ENCODE measurements at regions not wholly inside any gene's neighbourhood (a gene's known extent, or its start where the extent isn't known, plus 50 kb on each side); places are given as distances from the start of the nearest gene placed in this dataset.

- in situ Hi-C loops (cut with MboI; ENCODE audit: low sequenced_read_pairs in 4 of 4) (no loop called here), intact Hi-C loops (cut with DNase I; ENCODE audit: low total_unique reads) (no loop called here)
- Histone ChIP-seq H3K4me1 (no peaks in the 10 kb centered on the region), H3K27me3 (no peaks in the 10 kb centered on the region), H3K9me3 (no peaks in the 10 kb centered on the region), H3K27ac (no peak overlapping the region), H3K36me3 (no peaks in the 10 kb centered on the region), H3K4me3 (no peak overlapping the region)
- no peak for DNase-seq
- ATAC-seq, result no peak
- TF ChIP-seq CTCF (IDR thresholded peaks at IDR 0.05 in 4 of 5, conservative IDR thresholded peaks at IDR 0.05 in 1 of 5) (no peak), POLR2A (IDR thresholded peaks at IDR 0.05) (no peak)
Measured at GRCh38 chr16:5706211-5706610, 608.6 kb upstream of the EEF2KMT start.

- in situ Hi-C loops (cut with MboI; ENCODE audit: low sequenced_read_pairs in 4 of 4), result no loop called here
- intact Hi-C loops (cut with DNase I; ENCODE audit: low total_unique reads), result no loop called here
- ATAC-seq, result no peak
- Histone ChIP-seq H3K4me1 (no peaks in the 10 kb centered on the region), H3K27ac (no peak overlapping the region), H3K9me3 (no peaks in the 10 kb centered on the region), H3K36me3 (no peaks in the 10 kb centered on the region), H3K4me3 (no peak overlapping the region), H3K27me3 (no peaks in the 10 kb centered on the region)
- TF ChIP-seq POLR2A (IDR thresholded peaks at IDR 0.05) (no peak), CTCF (IDR thresholded peaks at IDR 0.05 in 4 of 5, conservative IDR thresholded peaks at IDR 0.05 in 1 of 5) (no peak)
- no peak for DNase-seq
Measured at GRCh38 chr16:5704271-5704670, 606.7 kb upstream of the EEF2KMT start.

GRCh38 chr16:5693426-5693825 is 595.8 kb upstream of the EEF2KMT start:
- in situ Hi-C loops (cut with MboI; ENCODE audit: low sequenced_read_pairs in 4 of 4) (no loop called here), intact Hi-C loops (cut with DNase I; ENCODE audit: low total_unique reads) (no loop called here)
- Histone ChIP-seq H3K27ac (no peak overlapping the region), H3K9me3 (no peaks in the 10 kb centered on the region), H3K4me1 (no peaks in the 10 kb centered on the region), H3K4me3 (no peak overlapping the region), H3K27me3 (no peaks in the 10 kb centered on the region), H3K36me3 (no peaks in the 10 kb centered on the region)
- DNase-seq, result no peak
- TF ChIP-seq CTCF (IDR thresholded peaks at IDR 0.05 in 4 of 5, conservative IDR thresholded peaks at IDR 0.05 in 1 of 5) (no peak), POLR2A (IDR thresholded peaks at IDR 0.05) (no peak)
- ATAC-seq, result no peak

GRCh38 chr16:5681966-5682365 is 584.4 kb upstream of the EEF2KMT start:
- intact Hi-C loops (cut with DNase I; ENCODE audit: low total_unique reads), result no loop called here
- no peak overlapping the region for H3K4me3 ChIP-seq
- no peaks in the 10 kb centered on the region for H3K36me3 ChIP-seq
- in situ Hi-C loops (cut with MboI; ENCODE audit: low sequenced_read_pairs in 4 of 4), result no loop called here
- TF ChIP-seq CTCF (IDR thresholded peaks at IDR 0.05 in 4 of 5, conservative IDR thresholded peaks at IDR 0.05 in 1 of 5), result no peak
- no peak for TF ChIP-seq POLR2A (IDR thresholded peaks at IDR 0.05)
- no peaks in the 10 kb centered on the region for H3K4me1 ChIP-seq
- ATAC-seq (no peak), DNase-seq (no peak)
- H3K9me3 ChIP-seq, result no peaks in the 10 kb centered on the region
- no peak overlapping the region for H3K27ac ChIP-seq
- no peaks in the 10 kb centered on the region for H3K27me3 ChIP-seq

- no peak for TF ChIP-seq CTCF (IDR thresholded peaks at IDR 0.05 in 4 of 5, conservative IDR thresholded peaks at IDR 0.05 in 1 of 5)
- no peak for TF ChIP-seq POLR2A (IDR thresholded peaks at IDR 0.05)
- H3K36me3 ChIP-seq, result no peaks in the 10 kb centered on the region
- H3K27me3 ChIP-seq, result no peaks in the 10 kb centered on the region
- no peak overlapping the region for H3K27ac ChIP-seq
- DNase-seq (no peak), ATAC-seq (no peak)
- no peak overlapping the region for H3K4me3 ChIP-seq
- intact Hi-C loops (cut with DNase I; ENCODE audit: low total_unique reads) (no loop called here), in situ Hi-C loops (cut with MboI; ENCODE audit: low sequenced_read_pairs in 4 of 4) (no loop called here)
- no peaks in the 10 kb centered on the region for H3K9me3 ChIP-seq
- H3K4me1 ChIP-seq, result no peaks in the 10 kb centered on the region
Measured at GRCh38 chr16:5678371-5678770, 580.8 kb upstream of the EEF2KMT start.
